H1 (cell line): ENCODE measurements at regions not wholly inside any gene's neighbourhood (a gene's known extent, or its start where the extent isn't known, plus 50 kb on each side); places are given as distances from the start of the nearest gene placed in this dataset.

Source experiments
- CTCF ChIA-PET: fragments of 300-600 bp; sonication (Branson Sonifier 250); formaldehyde crosslinking; loops from one replicate; lab custom pipeline; 2021; ENCODE audit not compliant: partially characterized antibody; lab: Charles Lee
- POLR2A ChIA-PET: fragments of 300-600 bp; sonication (Branson Sonifier 250); formaldehyde crosslinking; loops from one replicate; lab custom pipeline; 2021; ENCODE audit warnings: inconsistent platforms; ENCODE audit not compliant: partially characterized antibody; lab: Charles Lee
- DNase-seq, 2 experiments: peaks; one replicate each; pipeline versions ENCODE4 v3.0.0 to v3.0.0-alpha.2; 2010 to 2022; ENCODE audit warnings: low spot score in 2 of 2, low read depth in 1 of 2, mixed read lengths in 1 of 2
- FAIRE-seq: peaks from 2 replicates; lab custom pipeline; 2011; peaks lifted over from hg19 to GRCh38; lab: Jason Lieb, UNC
- H2AFZ ChIP-seq: 2 replicates; pipeline ENCODE4 v1.8.1; 2012; ENCODE audit warnings: low read length, inconsistent platforms
- H2AK5ac ChIP-seq: 2 replicates; pipeline ENCODE4 v1.6.1; 2013; ENCODE audit warnings: low read depth, low read length
- H2BK120ac ChIP-seq: replicated peaks from 2 replicates; pipeline ENCODE3; 2013; ENCODE audit warnings: low read depth, low read length, inconsistent platforms
- H2BK12ac ChIP-seq: 2 replicates; pipeline ENCODE4 v1.6.1; 2013; ENCODE audit warnings: low read depth, low read length
- H2BK15ac ChIP-seq: 2 replicates; pipeline ENCODE4 v1.6.1; 2013; ENCODE audit warnings: low read length
- H2BK20ac ChIP-seq: 2 replicates; pipeline ENCODE4 v1.6.1; 2013; ENCODE audit warnings: low read length
- H2BK5ac ChIP-seq: 2 replicates; pipeline ENCODE4 v1.6.1; 2013; ENCODE audit warnings: low read depth, low read length
- H3K14ac ChIP-seq: 2 replicates; pipeline ENCODE4 v1.6.1; 2013; ENCODE audit warnings: inconsistent platforms; ENCODE audit not compliant: insufficient read length
- H3K18ac ChIP-seq: 2 replicates; pipeline ENCODE4 v1.6.1; 2013; ENCODE audit warnings: low read length; ENCODE audit errors: extremely low read depth
- H3K23ac ChIP-seq: 2 replicates; pipeline ENCODE4 v1.6.1; 2013; ENCODE audit warnings: inconsistent platforms; ENCODE audit not compliant: insufficient read length
- H3K23me2 ChIP-seq: 2 replicates; pipeline ENCODE4 v1.6.1; 2013; ENCODE audit warnings: low read depth, low read length
- H3K27ac ChIP-seq: 2 replicates; pipeline ENCODE4 v1.6.1; 2011; ENCODE audit warnings: low read depth, low read length, inconsistent platforms
- H3K27me3 ChIP-seq, 4 experiments: replicated peaks in 1 of 4; 1 replicate in 1 of 4; 2 replicates in 3 of 4; pipeline versions ENCODE4 v1.6.1 to v1.8.1; 2011 to 2013; ENCODE audit warnings: low read length in 3 of 4, mild to moderate bottlenecking in 3 of 4, inconsistent platforms in 2 of 4, mixed read lengths in 2 of 4, moderate library complexity in 1 of 4; ENCODE audit not compliant: control insufficient read depth in 3 of 4, insufficient read depth in 3 of 4; ENCODE audit errors: extremely low read depth in 1 of 4
- H3K36me3 ChIP-seq, 4 experiments: 2 replicates each; pipeline versions ENCODE4 v1.6.1 to v1.8.1; 2011 to 2013; ENCODE audit warnings: mild to moderate bottlenecking in 4 of 4, low read length in 3 of 4, moderate library complexity in 2 of 4, control low read depth in 1 of 4, inconsistent platforms in 1 of 4; ENCODE audit not compliant: insufficient read depth in 4 of 4, control insufficient read depth in 2 of 4
- H3K4ac ChIP-seq: replicated peaks from 2 replicates; pipeline ENCODE3; 2013; ENCODE audit warnings: low read length, low read depth, mixed read lengths, inconsistent platforms; ENCODE audit not compliant: insufficient read length
- H3K4me1 ChIP-seq, 4 experiments: replicated peaks in 1 of 4; 1 replicate in 1 of 4; 2 replicates in 3 of 4; pipeline versions ENCODE4 v1.6.1 to v1.8.1; 2011 to 2013; ENCODE audit warnings: low read length in 3 of 4, inconsistent platforms in 2 of 4, mixed read lengths in 1 of 4; ENCODE audit not compliant: insufficient read depth in 4 of 4, control insufficient read depth in 3 of 4
- H3K4me2 ChIP-seq, 2 experiments: 2 replicates each; pipeline versions ENCODE4 v1.6.1 to v1.8.1; 2011 to 2013; ENCODE audit warnings: low read depth in 2 of 2, low read length in 2 of 2, control low read depth in 1 of 2, inconsistent platforms in 1 of 2, mild to moderate bottlenecking in 1 of 2; ENCODE audit not compliant: insufficient read depth in 1 of 2
- H3K4me3 ChIP-seq, 4 experiments: fragments of 200-600, 300-600 bp in 1 of 4; sonication (generic), shearing (Covaris generic), sonication (Bioruptor Twin) in 1 of 4; 2 replicates each; pipeline versions ENCODE4 v1.5.1 to v1.8.1; 2011 to 2016; ENCODE audit warnings: low read length in 4 of 4, low read depth in 3 of 4, control low read depth in 2 of 4, inconsistent platforms in 2 of 4, mild to moderate bottlenecking in 2 of 4, mixed read lengths in 1 of 4, moderate library complexity in 1 of 4; ENCODE audit not compliant: insufficient read depth in 2 of 4; ENCODE audit errors: extremely low read depth in 1 of 4
- H3K56ac ChIP-seq: replicated peaks from 2 replicates; pipeline ENCODE3; 2013; ENCODE audit warnings: low read depth, mild to moderate bottlenecking, mixed read lengths, low read length, inconsistent platforms; ENCODE audit not compliant: insufficient read length
- H3K79me1 ChIP-seq: 2 replicates; pipeline ENCODE4 v1.6.1; 2013; ENCODE audit warnings: low read depth, low read length, control low read depth
- H3K79me2 ChIP-seq, 2 experiments: 2 replicates each; pipeline versions ENCODE4 v1.6.1 to v1.8.1; 2012 to 2013; ENCODE audit warnings: low read length in 2 of 2, mild to moderate bottlenecking in 2 of 2, inconsistent platforms in 1 of 2; ENCODE audit not compliant: insufficient read depth in 2 of 2, control insufficient read depth in 1 of 2
- H3K9ac ChIP-seq, 4 experiments: replicated peaks in 1 of 4; 1 replicate in 1 of 4; 2 replicates in 3 of 4; pipeline versions ENCODE4 v1.6.1 to v1.8.1; 2011 to 2013; ENCODE audit warnings: low read depth in 3 of 4, low read length in 3 of 4, control low read depth in 2 of 4, mild to moderate bottlenecking in 2 of 4, moderate library complexity in 2 of 4, inconsistent platforms in 1 of 4; ENCODE audit errors: extremely low read depth in 1 of 4
- H3K9me3 ChIP-seq, 2 experiments: 2 replicates each; pipeline versions ENCODE4 v1.6.1 to v1.8.1; 2012 to 2013; ENCODE audit warnings: mild to moderate bottlenecking in 2 of 2, moderate library complexity in 2 of 2, control low read depth in 1 of 2, inconsistent platforms in 1 of 2, low read depth in 1 of 2, low read length in 1 of 2, mixed read lengths in 1 of 2; ENCODE audit not compliant: insufficient read depth in 2 of 2
- H4K20me1 ChIP-seq, 2 experiments: replicated peaks in 1 of 2; 2 replicates each; pipeline versions ENCODE3 to v1.8.1; 2011 to 2013; ENCODE audit warnings: inconsistent platforms in 2 of 2, low read length in 2 of 2, mild to moderate bottlenecking in 1 of 2; ENCODE audit not compliant: insufficient read depth in 2 of 2, control insufficient read depth in 1 of 2
- H4K5ac ChIP-seq: 2 replicates; pipeline ENCODE4 v1.6.1; 2013; ENCODE audit warnings: low read length, low read depth, mixed read lengths, inconsistent platforms; ENCODE audit not compliant: insufficient read length
- H4K8ac ChIP-seq: 2 replicates; pipeline ENCODE4 v1.8.0; 2013; ENCODE audit warnings: mild to moderate bottlenecking, moderate library complexity, low read length, inconsistent platforms; ENCODE audit not compliant: insufficient read depth; ENCODE audit errors: extremely low read depth
- H4K91ac ChIP-seq: replicated peaks from 2 replicates; pipeline ENCODE3; 2013; ENCODE audit warnings: low read length, mixed read lengths, inconsistent platforms; ENCODE audit not compliant: insufficient read length
- ASH2L ChIP-seq: fragments of 200-600, 300-600 bp; sonication (generic); IDR thresholded peaks from one replicate; pipeline ENCODE4 v1.7.1; 2017; ENCODE audit warnings: low read length
- BCL11A ChIP-seq, 2 experiments: IDR thresholded peaks; one replicate each; pipeline ENCODE4 v1.6.1; 2011; ENCODE audit warnings: low read depth in 2 of 2, low read length in 2 of 2, mild to moderate bottlenecking in 2 of 2
- BRCA1 ChIP-seq: IDR thresholded peaks from 2 replicates; pipeline ENCODE4 v1.6.1; 2012; ENCODE audit warnings: low read depth, low read length, improper control_type of control experiment
- CBX8 ChIP-seq: fragments of 300-800, 300-1000 bp; sonication (generic); IDR thresholded peaks from 2 replicates; pipeline ENCODE4 v1.7.1; 2016; ENCODE audit warnings: low read depth, low read length, borderline replicate concordance
- CHD2 ChIP-seq: IDR thresholded peaks from 2 replicates; pipeline ENCODE4 v1.6.1; 2012; ENCODE audit warnings: low read length, improper control_type of control experiment
- JUND ChIP-seq: IDR thresholded peaks from 2 replicates; pipeline ENCODE4 v1.6.1; 2011; ENCODE audit warnings: mild to moderate bottlenecking, improper control_type of control experiment, low read length
- MAX ChIP-seq: IDR thresholded peaks from 2 replicates; pipeline ENCODE4 v1.6.1; 2012; ENCODE audit warnings: inconsistent platforms
- PHF8 ChIP-seq: fragments of 200-600 bp; sonication (generic); conservative IDR thresholded peaks from 2 replicates; pipeline ENCODE4 v1.7.1; 2012; ENCODE audit warnings: low read depth, mild to moderate bottlenecking, inconsistent platforms, low read length, moderate library complexity
- POU5F1 ChIP-seq: IDR thresholded peaks from 2 replicates; pipeline ENCODE4 v1.6.1; 2011; ENCODE audit warnings: low read depth, mild to moderate bottlenecking, low read length, moderate library complexity
- RFX5 ChIP-seq: IDR thresholded peaks from 2 replicates; pipeline ENCODE4 v1.6.1; 2011; ENCODE audit warnings: low read depth, low read length, improper control_type of control experiment, borderline replicate concordance
- SAP30 ChIP-seq: fragments of 300-600 bp; sonication (generic); IDR thresholded peaks from 2 replicates; pipeline ENCODE4 v1.7.1; 2012; ENCODE audit warnings: low read length, moderate library complexity, mild to moderate bottlenecking, inconsistent platforms; ENCODE audit not compliant: insufficient read depth, insufficient replicate concordance
- SP1 ChIP-seq: IDR thresholded peaks from 2 replicates; pipeline ENCODE4 v1.6.1; 2011; ENCODE audit warnings: low read depth, low read length
- SP2 ChIP-seq: IDR thresholded peaks from 2 replicates; pipeline ENCODE4 v1.6.1; 2012; ENCODE audit warnings: mild to moderate bottlenecking, low read length, inconsistent platforms
- SP4 ChIP-seq: IDR thresholded peaks from 2 replicates; pipeline ENCODE4 v1.6.1; 2012; ENCODE audit warnings: low read length, inconsistent platforms
- WGBS, 2 experiments: shearing (Covaris generic) in 1 of 2; methylation state at CpG; one replicate each; pipeline versions ENCODE4 v1.1.6 to v1.1.7; 2013 to 2015; ENCODE audit warnings: low lambda C conversion rate in 2 of 2, mixed read lengths in 2 of 2, inconsistent platforms in 1 of 2, low coverage in 1 of 2, missing lambda C conversion rate in 1 of 2; ENCODE audit not compliant: insufficient replicate concordance in 2 of 2, insufficient coverage in 1 of 2, insufficient read length in 1 of 2; ENCODE audit errors: extremely low coverage in 1 of 2, missing lambda C conversion rate in 1 of 2; 5-methylcytosine and 5-hydroxymethylcytosine counted together

GRCh38 chr10:130606001-130606405 lies 469.8 kb downstream of the GLRX3 start:
- POLR2A ChIA-PET: no interaction called here
- Histone ChIP-seq H3K79me1 (no peaks in the 10 kb centered on the region), H2BK20ac (no peak overlapping the region), H2BK5ac (no peak overlapping the region), H3K4me3 (no peak overlapping the region), H3K56ac (no peak overlapping the region), H2BK120ac (no peak overlapping the region), H3K4me2 (no peak overlapping the region), H3K9ac (no peak overlapping the region), H4K91ac (no peak overlapping the region), H3K4ac (no peak overlapping the region), H4K8ac (no peak overlapping the region), H4K5ac (no peak overlapping the region), H3K23ac (no peak overlapping the region), H3K23me2 (no peaks in the 10 kb centered on the region), H3K79me2 (no peaks in the 10 kb centered on the region), H2BK15ac (no peak overlapping the region), H4K20me1 (no peaks in the 10 kb centered on the region), H2AK5ac (no peak overlapping the region), H3K27ac (no peak overlapping the region), H3K18ac (no peak overlapping the region; the same call in 1 of the 2 replicates), H3K27me3 (no peaks in the 10 kb centered on the region; a peak in 1 of 7 replicates), H3K4me1 (no peaks in the 10 kb centered on the region), H2AFZ (no peak overlapping the region), H3K14ac (no peak overlapping the region), H3K9me3 (no peaks in the 10 kb centered on the region), H2BK12ac (no peak overlapping the region), H3K36me3 (no peaks in the 10 kb centered on the region)
- no peak for DNase-seq
- CTCF ChIA-PET: no interaction called here
- no peak for TF ChIP-seq ASH2L
- no peak for TF ChIP-seq SP4
- TF ChIP-seq MAX: no peak
- TF ChIP-seq POU5F1: no peak
- TF ChIP-seq SAP30: no peak
- TF ChIP-seq PHF8: no peak
- TF ChIP-seq BCL11A (IDR thresholded peaks at IDR 0.05; ENCODE audit: low read depth in 2 of 2, low read length in 2 of 2): no peak
- no peak for TF ChIP-seq SP1
- TF ChIP-seq CBX8: no peak
- no peak for TF ChIP-seq JUND
- TF ChIP-seq BRCA1: no peak
- no peak for TF ChIP-seq SP2
- TF ChIP-seq RFX5: no peak
- TF ChIP-seq CHD2: no peak
- FAIRE-seq: no peak
- 90% methylated on average over 9 of the region's 9 CpGs; no CpG with 5 or more reads in 1 of the 2 experiments for WGBS, 2 experiments
